ENCODE measurements at regions not wholly inside any gene's neighbourhood (a gene's known extent, or its start where the extent isn't known, plus 50 kb on each side); places are given as distances from the start of the nearest gene placed in this dataset.

DNA sequence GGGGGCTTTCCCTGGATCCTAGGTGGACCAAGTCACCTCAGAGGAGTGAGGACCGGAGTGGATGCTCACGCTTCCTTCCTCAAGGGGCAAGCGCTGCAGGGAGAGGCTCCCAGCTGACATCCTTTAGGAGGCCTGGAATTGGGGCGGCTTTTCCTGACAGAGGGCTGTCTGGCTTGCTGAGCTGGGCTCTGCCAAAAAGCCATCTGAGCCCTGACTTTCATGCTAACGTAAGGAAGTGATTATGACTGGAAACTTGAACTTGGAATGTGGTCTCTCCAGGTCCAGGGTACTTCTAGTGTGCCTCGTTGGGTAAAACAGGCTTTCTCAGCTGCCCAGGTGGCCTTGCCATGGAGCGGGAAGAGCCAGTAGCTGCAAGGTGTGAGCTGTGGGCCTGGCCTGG is 268.3 kb upstream of the SPRED2 start:
- DNase-seq (ENCODE audit: low read depth in 3 of 3), result no peak

DNA sequence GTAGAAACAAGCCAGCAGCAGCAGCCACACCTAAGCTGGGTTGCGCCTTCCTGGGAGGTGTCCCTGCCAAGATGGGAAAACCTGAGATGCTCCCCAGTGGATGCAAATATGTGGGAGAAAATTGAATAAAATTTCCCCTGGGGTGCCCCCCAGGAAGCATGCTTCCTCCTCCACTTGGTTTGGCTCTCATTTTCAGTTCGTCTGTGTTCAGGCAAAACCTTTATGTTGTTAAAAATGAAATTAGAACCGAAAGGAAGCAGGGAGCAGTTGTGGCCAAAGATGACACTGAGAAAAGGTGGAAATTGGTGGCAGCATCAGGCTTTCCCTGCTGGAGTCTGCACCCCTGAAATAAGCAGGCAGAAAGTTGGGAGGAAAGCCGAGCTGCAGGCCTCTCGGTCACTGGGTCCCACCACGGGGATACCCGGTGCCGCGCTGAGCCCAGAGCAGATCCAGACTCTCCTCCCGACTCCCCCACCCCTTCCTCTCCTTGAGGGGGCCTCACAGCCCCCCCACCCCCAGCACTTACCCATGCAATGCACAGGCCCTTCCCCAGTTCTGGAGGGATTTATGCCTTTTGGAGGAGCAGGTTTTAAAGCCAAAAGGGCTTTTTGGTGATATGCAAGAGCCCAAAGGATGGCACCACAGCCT is 267.7 kb upstream of the SPRED2 start:
- no peak for DNase-seq (ENCODE audit: low read depth in 3 of 3)

DNA sequence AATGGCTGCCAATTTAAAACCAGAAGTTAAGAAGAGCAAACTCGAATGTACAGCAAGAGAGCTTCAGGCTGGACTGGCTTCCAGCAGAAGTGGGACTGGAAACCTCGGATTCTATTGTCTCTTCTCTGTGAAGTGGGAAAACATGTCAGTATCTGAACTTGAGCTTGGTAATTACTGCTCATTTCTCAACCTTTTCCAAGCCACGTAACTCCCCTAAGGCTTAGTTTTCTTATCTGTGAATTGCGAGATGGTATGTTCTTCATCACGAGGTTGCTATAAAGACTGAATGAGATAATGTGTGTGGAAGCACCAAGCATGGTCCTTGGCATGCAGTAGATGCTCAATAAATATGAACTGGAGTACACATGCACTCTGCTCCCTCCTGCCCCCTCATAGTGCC is 259.4 kb upstream of the SPRED2 start:
- no peak for DNase-seq (ENCODE audit: low read depth in 3 of 3)

DNA sequence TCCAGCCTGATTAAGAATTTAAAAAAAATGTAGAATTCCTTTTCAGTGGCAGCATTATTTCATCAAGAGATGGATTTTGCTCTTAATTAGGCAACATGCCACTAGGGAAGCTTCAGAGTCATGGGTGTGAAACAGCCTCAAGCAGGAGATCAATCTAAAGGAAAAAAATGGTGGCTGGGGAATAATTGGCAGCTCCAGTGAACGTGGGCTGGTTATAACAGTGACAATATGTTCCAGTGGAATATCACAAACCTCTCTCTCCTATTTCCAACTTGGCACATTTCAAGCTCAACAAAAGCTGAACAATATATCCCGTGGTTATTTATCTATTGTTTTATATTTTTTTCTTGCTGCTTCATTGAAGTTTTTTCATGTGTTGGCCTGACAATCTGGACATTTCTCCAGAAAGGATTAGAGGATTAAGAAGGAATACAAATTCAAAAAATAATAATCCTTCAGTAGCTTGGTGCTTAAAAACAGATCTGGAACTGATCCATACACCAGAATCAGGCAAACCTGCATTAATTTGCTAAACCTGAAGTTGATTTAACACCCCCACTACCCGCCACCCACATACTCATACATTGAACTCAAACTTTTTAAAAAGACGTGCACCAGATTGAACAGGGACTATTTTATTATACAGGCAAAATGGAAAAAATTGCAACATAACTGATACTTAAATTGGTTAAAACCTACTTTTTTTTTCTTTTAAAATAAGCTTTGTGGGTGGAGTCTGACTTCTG is 255.9 kb upstream of the SPRED2 start:
- no peak for DNase-seq (ENCODE audit: low read depth in 3 of 3)

DNA sequence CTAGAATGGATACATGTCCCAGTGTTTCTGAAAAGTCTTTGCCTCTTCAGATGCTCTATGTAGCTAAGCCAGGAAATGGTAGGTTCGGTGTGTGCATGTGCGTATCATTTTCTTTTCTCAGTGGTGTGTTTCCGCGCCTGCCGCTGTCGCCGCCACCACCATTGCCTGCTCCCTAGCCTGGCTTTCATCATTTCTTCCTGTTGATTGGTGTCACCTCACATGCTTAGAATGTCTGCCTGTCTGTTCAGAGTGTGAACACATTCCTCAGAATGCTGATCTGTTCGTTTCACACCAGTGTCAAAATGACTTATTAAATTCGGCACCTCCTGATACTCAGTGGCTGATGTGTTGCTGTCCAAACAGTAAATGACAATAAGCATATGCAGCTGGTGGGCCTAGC is 255.2 kb upstream of the SPRED2 start:
- no peak for DNase-seq (ENCODE audit: low read depth in 3 of 3)

DNA sequence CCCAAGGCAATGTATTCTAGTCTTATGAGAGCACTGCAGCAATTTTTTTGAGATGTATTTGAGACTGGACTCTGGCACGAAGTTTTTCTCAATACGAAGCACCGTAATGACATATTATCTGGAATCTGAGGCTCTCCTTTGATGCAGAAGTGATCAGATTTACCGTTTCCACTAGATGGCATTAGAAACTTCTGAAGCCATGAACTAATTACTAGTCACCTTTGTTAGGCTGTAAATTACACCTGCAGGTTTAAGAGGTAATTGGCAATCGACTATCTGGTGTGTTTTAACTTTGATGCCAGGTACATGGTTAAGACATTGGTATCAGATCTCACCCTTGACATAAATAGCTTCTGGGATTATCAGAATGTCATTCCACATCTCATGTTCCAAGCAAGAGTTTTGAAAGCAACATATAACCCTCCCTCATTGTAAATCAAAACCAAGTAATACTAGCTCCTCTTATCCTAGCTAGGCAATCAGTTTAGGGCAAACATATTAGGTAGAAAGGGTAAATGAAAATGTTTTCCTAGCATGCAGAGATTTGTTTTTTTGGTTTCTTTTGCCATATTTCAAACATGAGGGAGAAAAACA is 254.6 kb upstream of the SPRED2 start:
- DNase-seq (ENCODE audit: low read depth in 3 of 3), result no peak

DNA sequence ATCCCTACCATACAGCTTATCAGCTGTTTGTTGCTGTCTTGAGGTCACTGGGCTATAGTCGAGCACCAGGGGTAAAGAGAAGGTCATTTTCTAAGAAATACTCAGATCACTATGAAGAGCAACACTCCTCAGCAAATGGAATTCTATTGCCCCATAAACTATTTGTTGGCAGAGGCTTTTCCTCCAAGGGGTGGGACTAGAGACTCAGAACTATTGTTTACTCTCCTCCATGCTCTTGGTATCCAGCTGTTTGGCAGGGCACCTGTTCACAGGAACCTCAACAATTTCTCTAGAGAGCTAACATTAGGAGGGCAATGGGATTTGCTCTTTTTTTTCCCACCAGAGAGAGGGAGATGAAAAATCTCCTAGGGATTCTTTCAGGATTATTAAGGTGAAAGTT is 249.1 kb upstream of the SPRED2 start:
- DNase-seq (ENCODE audit: low read depth in 3 of 3), result no peak

DNA sequence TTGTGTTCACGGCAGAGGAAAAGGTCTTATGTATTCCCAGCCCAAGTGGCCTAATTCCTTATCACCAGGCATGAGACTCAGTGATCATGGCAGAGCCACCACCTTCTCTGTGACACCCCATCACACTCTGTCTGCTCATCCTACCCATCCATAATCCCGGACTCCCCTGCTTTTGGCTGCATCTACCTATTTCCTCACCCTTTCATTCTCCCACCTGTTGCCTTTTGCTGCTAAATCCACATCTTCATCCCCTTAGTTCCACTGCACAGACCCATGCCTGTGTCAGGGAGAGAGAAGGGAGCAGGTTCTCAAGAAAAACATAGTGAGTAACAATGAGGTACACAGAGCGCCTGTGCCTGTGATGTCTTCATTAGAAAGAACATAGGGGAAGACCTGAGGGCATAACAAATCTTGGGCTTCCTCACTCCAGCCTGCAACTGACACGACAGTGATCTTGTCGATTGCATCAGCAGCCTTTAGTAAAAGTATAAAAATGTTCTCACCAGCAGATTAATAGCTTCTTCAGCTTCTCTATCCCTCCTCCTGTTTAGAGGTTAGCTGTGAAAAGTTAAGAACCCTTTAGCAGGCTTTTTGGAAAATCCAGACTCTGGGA is 246.5 kb upstream of the SPRED2 start:
- DNase-seq (ENCODE audit: low read depth in 3 of 3), result no peak

DNA sequence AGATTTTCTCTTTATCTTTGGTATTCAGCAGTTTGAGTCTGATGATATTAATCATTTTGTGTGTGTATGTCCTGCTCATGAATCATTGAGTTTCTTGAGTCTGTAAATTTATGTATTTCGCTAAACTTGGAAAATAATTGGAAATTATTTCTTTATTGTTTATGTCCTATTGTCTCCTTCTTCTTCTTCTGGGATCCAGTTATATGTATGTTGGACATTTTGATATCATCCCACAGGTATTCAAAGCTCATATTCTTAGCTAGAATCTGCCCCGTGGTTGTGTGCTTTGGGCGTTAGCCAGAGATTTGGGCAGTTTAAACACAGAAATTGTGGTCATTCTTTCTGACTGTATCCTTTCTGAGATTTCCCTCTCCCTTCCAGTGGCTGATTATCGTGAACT is 243.0 kb upstream of the SPRED2 start:
- no peak for DNase-seq (ENCODE audit: low read depth in 3 of 3)

DNA sequence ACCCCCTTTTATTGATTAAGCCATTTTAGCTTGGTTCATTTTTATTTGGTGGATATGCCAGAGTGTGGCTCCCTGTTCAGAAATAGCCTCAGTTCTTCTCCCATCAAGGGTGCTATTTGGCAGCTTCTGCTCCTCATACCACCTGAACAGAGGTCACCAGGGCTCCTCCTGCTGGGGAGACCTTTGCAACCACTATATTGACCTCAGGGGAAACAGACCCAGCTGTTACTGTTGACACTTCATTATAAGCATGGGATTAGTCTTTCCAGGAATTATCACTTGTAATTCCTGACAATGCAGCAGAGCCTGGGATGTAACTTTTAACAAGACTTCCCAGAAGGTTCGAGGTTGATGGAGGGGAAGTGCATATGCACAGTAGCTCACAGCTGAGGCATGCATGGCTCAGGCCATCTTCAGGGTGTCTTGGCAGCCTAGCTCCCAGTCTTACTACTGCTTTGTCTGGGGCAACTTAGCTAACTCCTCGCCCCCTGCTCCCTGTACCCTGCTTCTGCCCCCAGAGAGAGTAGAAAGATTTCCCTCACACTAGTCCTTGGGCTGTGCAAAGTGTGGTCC is 239.4 kb upstream of the SPRED2 start:
- no peak for DNase-seq (ENCODE audit: low read depth in 3 of 3)

DNA sequence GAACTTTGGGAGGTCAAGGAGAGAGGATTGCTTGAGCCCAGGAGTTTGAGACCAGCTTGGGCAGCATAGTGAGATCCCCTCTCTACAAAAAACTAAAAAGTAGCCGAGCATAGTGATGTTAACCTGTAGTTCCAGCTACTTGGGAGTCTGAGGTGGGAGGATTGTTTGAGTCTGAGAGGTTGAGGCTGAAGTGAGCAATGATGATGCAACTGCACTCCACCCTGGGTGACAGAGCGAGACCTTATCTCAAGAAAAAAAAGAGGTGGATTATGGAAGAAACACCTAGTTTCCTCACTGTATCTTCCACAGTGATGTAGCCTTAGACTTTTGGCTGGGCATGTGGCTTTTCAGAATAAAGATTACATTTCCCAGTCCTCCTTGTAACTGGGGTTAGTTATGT is 237.2 kb upstream of the SPRED2 start:
- DNase-seq (ENCODE audit: low read depth in 3 of 3), result no peak

DNA sequence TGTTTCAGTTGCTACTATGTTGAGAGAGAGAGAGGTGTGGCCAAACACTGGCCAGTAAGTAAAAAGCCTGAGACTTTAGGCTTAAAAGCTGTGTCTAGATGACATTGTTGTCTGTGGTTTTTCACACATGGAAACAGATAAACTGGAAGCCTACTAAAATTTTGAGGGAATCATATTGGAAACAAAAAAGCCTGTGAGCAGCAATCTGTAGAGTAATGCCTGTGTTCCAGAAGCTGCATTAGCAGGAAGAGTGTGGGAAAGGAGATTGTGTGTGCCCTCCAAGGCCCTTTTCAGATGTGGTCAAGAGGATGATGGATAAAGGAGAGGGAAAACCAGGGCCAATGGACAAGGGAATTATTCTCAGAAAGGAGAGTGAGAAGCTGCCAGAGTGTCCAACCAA is 236.3 kb upstream of the SPRED2 start:
- no peak for DNase-seq (ENCODE audit: low read depth in 3 of 3)

DNA sequence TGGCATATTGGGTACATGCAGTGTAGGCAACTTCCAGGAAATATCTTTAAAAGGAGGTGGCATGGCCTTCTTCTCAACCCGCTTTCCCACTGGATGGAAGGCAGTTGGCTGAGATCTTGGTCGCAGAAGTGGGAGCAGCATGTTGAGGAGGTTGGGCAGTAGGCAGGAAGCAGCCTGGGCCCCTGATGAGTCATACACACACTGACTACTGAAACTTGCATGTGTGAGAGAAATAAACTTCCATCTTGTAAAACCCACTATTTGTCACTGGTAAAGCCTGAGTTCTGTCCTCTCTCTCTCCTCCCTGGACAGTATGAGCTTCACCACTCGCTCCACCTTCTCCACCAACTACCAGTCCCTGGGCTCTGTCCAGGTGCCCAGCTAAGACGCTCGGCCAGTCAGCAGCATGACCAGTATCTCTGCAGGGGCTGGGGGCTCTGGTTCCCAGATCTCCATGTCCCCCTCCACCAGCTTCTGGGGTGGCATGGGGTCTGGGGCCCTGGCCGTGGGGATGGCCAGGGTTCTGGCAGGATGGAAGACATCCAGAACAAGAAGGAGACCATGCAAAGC is 233.8 kb upstream of the SPRED2 start:
- DNase-seq (ENCODE audit: low read depth in 3 of 3), result no peak

DNA sequence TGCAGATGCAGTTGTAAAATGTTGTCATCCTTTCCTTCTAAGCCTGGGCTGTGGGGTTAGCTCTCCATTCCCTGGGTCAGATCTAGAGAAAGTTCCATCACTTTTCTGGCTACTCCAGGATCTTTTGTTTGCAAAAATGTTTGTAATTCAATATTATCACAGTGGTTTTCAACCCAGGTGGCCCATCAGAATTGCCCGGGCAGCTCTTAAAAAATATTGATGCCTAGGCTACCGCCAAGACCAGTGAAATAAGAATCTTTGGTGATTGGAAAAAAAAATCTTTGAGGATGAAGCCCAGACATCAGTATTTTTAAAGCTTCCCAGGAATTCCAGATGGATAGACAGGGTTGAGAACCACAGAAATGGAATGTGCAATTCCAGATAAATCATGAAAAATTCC is 232.5 kb upstream of the SPRED2 start:
- DNase-seq (ENCODE audit: low read depth in 3 of 3), result no peak

DNA sequence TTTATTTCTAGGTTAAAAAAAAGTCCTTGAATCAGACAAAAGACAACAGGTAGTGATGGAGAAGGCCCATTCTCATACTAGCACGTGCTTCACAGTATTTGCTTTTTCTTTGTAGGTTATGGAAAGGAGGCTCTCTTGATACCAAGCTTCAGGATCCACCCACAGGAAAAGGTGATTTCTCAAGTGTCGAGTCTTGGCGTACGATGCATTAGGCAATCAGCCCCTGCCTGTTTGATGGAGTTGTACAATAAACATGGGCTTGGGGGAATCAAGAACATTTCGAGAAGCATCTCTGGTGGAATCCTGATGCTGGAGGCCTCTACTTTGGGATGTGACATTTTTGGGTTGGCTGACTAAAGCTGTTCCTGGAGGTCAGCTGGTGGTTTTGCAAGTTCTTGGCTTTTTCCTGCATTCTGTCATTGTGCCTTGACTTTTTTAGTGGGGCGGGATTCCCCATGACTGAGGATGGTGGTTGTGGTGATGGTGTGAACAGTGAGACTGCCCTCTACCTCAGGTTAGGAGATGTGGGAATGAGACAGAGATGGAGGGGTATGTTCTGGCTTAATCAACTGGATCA is 231.5 kb upstream of the SPRED2 start:
- no peak for DNase-seq (ENCODE audit: low read depth in 3 of 3)

DNA sequence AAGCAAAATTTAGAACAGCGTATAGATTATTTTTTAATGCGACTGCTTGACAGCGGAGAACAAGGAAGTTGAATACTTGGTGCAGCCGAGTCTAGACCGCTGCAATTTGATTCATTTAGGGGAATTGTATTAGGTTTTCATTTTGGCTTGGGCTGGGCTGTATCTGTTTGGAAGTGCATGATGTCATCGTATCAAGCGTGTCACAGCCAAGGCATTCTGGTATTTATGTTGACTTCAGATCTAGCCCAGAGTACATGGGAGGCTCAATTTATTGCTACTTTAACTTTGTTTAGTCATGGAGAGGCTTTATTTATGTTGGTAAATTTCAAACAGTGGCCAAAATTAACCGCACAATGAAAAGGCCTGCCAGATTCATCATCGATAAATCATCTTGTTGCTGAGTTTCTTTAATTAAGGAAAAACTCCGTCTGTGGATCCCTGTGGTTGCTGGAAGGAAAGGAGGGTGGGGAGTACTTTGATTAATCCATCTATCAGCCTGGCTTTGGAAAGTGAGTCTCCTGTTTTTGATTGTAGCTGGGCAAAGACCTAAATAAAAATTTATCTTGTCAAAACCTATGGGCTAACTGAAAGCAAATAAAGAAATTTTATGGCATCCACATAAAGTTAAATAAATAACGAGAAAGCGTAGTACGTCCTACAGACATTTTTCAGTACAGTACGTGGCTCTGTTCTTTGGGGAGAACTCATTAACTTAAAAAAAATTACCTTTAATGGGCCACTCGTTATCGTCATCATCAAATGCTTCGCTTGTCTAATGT is 230.4 kb upstream of the SPRED2 start:
- no peak for DNase-seq (ENCODE audit: low read depth in 3 of 3)

DNA sequence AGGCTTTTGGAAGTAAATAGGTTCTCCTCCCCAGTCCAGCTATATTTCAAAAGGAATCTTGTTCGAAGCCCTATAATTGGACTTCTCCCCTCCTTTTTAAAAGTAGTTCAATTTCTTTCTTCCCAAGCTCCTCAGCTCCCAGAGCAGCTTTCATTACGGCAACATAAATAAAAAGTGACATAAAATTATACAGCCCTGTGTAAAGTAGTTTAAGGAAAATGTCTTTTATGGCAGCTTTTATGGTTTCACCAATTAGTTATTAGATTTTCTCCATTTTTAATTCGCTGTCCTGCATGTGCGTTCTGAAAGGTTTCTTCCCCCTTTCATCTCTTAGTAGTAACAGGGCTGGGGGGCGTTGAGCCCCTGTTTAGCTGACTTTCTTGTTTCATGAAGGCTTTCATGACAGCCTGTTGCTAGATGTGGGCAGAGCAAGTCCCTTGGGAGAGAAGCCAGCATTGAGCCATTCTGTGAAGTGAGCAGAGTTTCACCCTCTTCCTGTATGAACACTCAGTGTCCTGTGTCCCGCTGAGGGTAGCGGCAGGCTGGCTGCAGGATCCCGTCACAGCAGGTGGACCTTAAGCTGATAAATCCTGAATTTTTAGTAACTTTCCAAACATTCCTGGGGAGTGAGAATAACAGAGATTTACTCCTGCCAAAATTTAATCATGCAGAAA is 229.7 kb upstream of the SPRED2 start:
- DNase-seq (ENCODE audit: low read depth in 3 of 3), result no peak

DNA sequence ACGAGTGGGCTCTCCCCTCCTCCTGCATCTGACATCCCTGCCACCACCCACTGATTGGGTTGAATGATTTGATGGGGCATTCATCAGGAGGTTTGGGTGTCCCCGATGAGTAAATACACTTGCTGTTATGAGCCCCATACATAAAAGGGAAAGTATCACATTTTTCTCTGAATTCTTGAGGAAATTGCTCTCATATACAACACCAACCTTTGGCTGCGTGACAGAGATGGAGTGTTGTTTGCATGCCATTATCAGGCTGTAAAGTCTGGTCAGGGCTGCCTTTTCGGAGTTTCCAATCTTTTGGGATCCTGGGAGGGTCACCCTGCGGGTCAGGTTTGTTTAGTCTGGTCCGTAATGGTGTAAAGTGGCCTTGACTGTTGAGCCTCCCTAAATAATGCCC is 227.9 kb upstream of the SPRED2 start:
- no peak for DNase-seq (ENCODE audit: low read depth in 3 of 3)

DNA sequence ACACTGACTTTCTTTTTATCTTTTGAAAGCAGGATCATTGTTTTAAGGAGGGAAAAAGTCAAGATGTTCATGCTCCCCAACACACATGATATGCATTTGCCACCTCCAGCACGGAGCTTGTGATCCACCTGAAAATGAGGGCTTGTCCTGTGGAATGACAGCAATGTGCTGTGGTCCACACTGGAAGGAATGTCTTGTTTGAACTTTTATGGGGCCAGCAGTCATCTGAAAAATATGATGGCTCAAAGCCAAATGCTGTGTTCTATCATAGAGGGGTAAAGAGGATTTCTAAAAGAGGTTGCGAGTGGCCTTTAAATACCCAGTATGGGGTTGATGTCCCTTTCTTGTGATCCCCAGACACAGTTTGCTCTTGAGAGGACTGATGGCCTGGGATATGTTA is 226.5 kb upstream of the SPRED2 start:
- DNase-seq (ENCODE audit: low read depth in 3 of 3), result no peak

DNA sequence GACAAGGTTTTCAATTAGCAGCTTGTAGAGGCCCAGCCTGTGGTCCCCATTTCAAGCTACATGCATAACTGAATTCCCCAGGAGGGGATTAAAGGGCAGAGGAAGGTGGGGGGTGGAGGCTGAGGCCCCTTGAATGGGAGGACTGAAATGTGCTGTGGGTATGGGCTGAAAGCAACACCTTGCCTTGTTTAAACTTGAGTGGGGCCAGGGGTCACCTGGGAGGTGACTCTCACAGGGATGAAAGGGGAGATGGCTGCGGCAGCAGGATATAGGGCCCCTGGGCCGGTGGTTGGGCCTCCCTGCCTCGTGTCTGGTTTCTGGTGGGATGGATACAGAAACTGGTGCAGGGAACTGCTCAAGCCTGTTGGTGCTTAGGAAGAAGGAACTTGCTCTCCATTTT is 225.9 kb upstream of the SPRED2 start:
- DNase-seq (ENCODE audit: low read depth in 3 of 3), result no peak
